B cell (primary cell): ENCODE measurements at regions not wholly inside any gene's neighbourhood (a gene's known extent, or its start where the extent isn't known, plus 50 kb on each side); places are given as distances from the start of the nearest gene placed in this dataset.

ENCODE experiments used
- EZH2 ChIP-seq: IDR thresholded peaks from 2 replicates; pipeline ENCODE4 v1.6.1; 2012; ENCODE audit warnings: borderline replicate concordance, low read depth, mild to moderate bottlenecking, moderate library complexity, low read length; ENCODE audit not compliant: insufficient read depth, poor library complexity, severe bottlenecking
- TF ChIP-seq, protein P1 (sequence below): fragments of 200-600 bp; IDR thresholded peaks from one replicate; pipeline ENCODE4 v1.8.0; 2022; ENCODE audit warnings: antibody characterized with exemption, mild to moderate bottlenecking

DNA sequence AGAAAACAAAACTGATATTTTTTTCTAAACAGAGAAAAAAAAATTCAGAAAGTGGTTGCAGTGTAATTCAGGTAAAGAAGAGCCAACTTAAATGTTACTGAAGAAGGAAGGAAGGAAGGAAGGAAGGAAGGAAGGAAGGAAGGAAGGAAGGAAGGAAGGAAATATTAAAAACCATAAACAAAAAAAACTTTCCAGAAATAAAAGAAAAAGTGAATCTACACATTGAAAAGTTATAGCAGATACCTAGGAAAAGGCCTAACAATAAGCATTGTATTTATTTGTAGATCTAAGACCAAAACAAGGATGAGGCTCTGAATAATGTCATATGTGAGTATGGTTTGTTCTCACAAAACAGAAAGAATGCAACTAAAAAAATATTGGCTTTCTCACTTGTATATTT lies 345.4 kb upstream of the NR5A2 start:
- TF ChIP-seq, protein P1, sequence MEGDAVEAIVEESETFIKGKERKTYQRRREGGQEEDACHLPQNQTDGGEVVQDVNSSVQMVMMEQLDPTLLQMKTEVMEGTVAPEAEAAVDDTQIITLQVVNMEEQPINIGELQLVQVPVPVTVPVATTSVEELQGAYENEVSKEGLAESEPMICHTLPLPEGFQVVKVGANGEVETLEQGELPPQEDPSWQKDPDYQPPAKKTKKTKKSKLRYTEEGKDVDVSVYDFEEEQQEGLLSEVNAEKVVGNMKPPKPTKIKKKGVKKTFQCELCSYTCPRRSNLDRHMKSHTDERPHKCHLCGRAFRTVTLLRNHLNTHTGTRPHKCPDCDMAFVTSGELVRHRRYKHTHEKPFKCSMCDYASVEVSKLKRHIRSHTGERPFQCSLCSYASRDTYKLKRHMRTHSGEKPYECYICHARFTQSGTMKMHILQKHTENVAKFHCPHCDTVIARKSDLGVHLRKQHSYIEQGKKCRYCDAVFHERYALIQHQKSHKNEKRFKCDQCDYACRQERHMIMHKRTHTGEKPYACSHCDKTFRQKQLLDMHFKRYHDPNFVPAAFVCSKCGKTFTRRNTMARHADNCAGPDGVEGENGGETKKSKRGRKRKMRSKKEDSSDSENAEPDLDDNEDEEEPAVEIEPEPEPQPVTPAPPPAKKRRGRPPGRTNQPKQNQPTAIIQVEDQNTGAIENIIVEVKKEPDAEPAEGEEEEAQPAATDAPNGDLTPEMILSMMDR = no peak
- no peak for TF ChIP-seq EZH2
